ENCODE measurements at regions not wholly inside any gene's neighbourhood (a gene's known extent, or its start where the extent isn't known, plus 50 kb on each side); places are given as distances from the start of the nearest gene placed in this dataset.

DNA sequence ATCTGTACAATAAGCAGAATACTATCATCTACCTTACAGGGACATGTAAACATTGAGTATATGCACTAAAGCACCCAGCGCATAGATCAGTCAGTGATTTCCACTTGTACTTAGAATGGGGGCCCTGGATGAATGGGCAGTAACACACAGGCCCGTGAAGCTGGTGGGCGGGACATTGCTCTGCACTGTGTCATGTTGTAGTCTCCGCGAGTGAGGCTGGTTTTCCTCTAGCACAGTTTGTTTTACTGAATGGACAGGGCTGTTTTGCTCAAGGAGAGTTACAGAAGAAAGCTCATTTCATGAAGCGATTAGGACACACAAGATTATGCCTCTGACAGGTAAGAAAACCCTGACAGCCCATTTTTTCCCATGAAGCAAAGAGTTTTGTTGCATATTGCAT is 86.4 kb upstream of the SOX21 start:
- TF ChIP-seq, protein P1, sequence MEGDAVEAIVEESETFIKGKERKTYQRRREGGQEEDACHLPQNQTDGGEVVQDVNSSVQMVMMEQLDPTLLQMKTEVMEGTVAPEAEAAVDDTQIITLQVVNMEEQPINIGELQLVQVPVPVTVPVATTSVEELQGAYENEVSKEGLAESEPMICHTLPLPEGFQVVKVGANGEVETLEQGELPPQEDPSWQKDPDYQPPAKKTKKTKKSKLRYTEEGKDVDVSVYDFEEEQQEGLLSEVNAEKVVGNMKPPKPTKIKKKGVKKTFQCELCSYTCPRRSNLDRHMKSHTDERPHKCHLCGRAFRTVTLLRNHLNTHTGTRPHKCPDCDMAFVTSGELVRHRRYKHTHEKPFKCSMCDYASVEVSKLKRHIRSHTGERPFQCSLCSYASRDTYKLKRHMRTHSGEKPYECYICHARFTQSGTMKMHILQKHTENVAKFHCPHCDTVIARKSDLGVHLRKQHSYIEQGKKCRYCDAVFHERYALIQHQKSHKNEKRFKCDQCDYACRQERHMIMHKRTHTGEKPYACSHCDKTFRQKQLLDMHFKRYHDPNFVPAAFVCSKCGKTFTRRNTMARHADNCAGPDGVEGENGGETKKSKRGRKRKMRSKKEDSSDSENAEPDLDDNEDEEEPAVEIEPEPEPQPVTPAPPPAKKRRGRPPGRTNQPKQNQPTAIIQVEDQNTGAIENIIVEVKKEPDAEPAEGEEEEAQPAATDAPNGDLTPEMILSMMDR (IDR thresholded peaks at IDR 0.05) = no peak
- no peak for TF ChIP-seq POLR2A (IDR thresholded peaks at IDR 0.05)

All from prostate gland (tissue), 2 donors.